GM12892 (cell line): ENCODE measurements at regions not wholly inside any gene's neighbourhood (a gene's known extent, or its start where the extent isn't known, plus 50 kb on each side); places are given as distances from the start of the nearest gene placed in this dataset.

ENCODE experiments used
- POLR2A ChIP-seq: IDR thresholded peaks from 2 replicates; pipeline ENCODE4 v1.6.1; 2011; ENCODE audit warnings: low read depth, low read length, control low read depth
- POLR2AphosphoS5 ChIP-seq: IDR thresholded peaks from 2 replicates; pipeline ENCODE4 v1.6.1; 2011; ENCODE audit warnings: low read depth, low read length, control low read depth

DNA sequence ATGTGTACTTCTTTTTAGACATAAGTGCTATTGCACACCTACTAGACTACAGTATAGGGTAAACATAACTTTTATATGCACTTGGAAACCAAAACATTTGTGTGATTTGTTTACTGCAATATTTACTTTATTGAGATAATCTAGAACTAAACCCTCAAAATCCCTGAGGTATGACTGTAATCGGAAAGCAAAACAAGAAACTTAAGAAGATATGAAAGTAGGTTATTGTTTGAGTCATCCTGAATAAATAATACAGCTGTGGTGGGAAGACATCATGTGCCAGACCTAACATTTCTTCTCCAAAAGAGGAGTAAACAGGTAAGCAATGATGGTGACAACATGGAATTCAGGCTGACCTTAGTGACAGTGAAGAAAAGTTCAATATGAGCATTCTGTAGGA, 765.5 kb downstream of the OTOL1 start:
- no peak for TF ChIP-seq POLR2A
- TF ChIP-seq POLR2AphosphoS5 = no peak
